Right lobe of liver (tissue), 6 donors: ENCODE measurements at regions not wholly inside any gene's neighbourhood (a gene's known extent, or its start where the extent isn't known, plus 50 kb on each side); places are given as distances from the start of the nearest gene placed in this dataset.
"Not testable (repeated sequence)": the region's sequence is repeated elsewhere in the genome, so short reads cannot be mapped to it uniquely, and the experiment has no call there.

Experiments used
- ATAC-seq, 4 donors: fragments of 200-7000 bp; cut with Tn5 transposase; one replicate each; pipeline ENCODE4 v1.9.1; 2020; ENCODE audit warnings: mild to moderate bottlenecking in 4 of 4, moderate library complexity in 4 of 4
- DNase-seq, 3 donors: peaks; one replicate each; pipeline ENCODE4 v3.0.0-alpha.2; 2020
- H3K27ac ChIP-seq, 3 donors: fragments of 200-600 bp; one replicate each; pipeline ENCODE4 v1.8.0; 2022
- H3K27me3 ChIP-seq, 2 donors: fragments of 200-600 bp; one replicate each; pipeline ENCODE4 v1.8.0; 2022
- H3K36me3 ChIP-seq, 4 donors: fragments of 200-600 bp; sonication (generic) in 1 of 4; one replicate each; pipeline versions ENCODE4 v1.5.1 to v1.8.0; 2017 to 2022; ENCODE audit warnings: control low read depth in 1 of 4
- H3K4me1 ChIP-seq, 4 donors: fragments of 200-600 bp; sonication (generic) in 1 of 4; one replicate each; pipeline versions ENCODE4 v1.5.1 to v1.8.0; 2017 to 2022; ENCODE audit warnings: control low read depth in 1 of 4
- H3K4me3 ChIP-seq, 3 donors: fragments of 200-600 bp; one replicate each; pipeline ENCODE4 v1.8.0; 2022
- H3K9me3 ChIP-seq, 4 donors: fragments of 200-600 bp; sonication (generic) in 1 of 4; one replicate each; pipeline versions ENCODE4 v1.5.1 to v1.8.0; 2017 to 2022; ENCODE audit warnings: control low read depth in 1 of 4
- POLR2A ChIP-seq: fragments of 450-650 bp; IDR thresholded peaks from one replicate; pipeline ENCODE4 v1.6.1; 2017; ENCODE audit warnings: antibody characterized with exemption, mild to moderate bottlenecking
- WGBS: methylation state at CpG from one replicate; pipeline ENCODE4 v1.1.6; 2018; ENCODE audit warnings: low coverage, low lambda C conversion rate; ENCODE audit not compliant: insufficient coverage; ENCODE audit errors: missing lambda C conversion rate; 5-methylcytosine and 5-hydroxymethylcytosine counted together
- intact Hi-C, 2 donors: fragments of 100-400 bp; cut with DNase I; formaldehyde crosslinking; loops; one replicate each; pipeline versions ENCODE4 v1.11.2 to v1.14.1; 2022
- TF ChIP-seq, protein P1 (sequence below), 4 donors: fragments of 200-600 bp in 3 of 4; fragments of 450-650 bp in 1 of 4; IDR thresholded peaks; one replicate each; pipeline versions ENCODE4 v1.5.1 to v1.8.0; 2016 to 2022; ENCODE audit warnings: antibody characterized with exemption in 4 of 4, mild to moderate bottlenecking in 2 of 4
- donor health status: DM: no; HTN: yes; CAD: no.
- donor health status: DM: no; HTN: no; CAD: no.
- donor health status: DM: no; HTN: no; CAD: no.
- donor health status: DM: no; HTN: yes; CAD: no.
- donor health status: DM: no; HTN: yes; CAD: no.

DNA sequence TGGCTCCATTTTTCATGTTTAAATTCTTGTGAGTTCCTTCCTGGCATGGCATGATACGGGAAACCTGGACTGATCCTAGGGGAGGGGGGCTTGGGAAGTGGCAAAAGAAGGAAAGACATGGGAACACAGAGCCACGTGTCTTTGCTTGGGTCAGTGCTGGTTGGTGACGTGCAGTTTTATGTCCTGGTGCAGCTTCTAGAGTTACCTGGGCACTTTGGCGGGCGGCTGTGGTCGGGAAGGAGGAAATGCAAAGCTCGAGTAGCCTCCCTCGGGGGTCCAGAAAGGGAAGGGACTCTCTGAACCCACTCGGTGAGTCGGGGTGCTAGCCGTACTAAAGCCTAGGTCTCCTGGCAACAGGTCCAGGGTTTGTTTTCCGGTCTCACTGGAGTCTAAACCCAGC, 94.6 kb downstream of the APOB start:
- Histone ChIP-seq H3K4me1 (no peaks in the 10 kb centered on the region), H3K9me3 (no peaks in the 10 kb centered on the region), H3K27me3 (no peaks in the 10 kb centered on the region), H3K4me3 (no peak overlapping the region), H3K36me3 (no peaks in the 10 kb centered on the region), H3K27ac (no peak overlapping the region)
- ATAC-seq (no peak), DNase-seq (no peak)
- TF ChIP-seq, protein P1, sequence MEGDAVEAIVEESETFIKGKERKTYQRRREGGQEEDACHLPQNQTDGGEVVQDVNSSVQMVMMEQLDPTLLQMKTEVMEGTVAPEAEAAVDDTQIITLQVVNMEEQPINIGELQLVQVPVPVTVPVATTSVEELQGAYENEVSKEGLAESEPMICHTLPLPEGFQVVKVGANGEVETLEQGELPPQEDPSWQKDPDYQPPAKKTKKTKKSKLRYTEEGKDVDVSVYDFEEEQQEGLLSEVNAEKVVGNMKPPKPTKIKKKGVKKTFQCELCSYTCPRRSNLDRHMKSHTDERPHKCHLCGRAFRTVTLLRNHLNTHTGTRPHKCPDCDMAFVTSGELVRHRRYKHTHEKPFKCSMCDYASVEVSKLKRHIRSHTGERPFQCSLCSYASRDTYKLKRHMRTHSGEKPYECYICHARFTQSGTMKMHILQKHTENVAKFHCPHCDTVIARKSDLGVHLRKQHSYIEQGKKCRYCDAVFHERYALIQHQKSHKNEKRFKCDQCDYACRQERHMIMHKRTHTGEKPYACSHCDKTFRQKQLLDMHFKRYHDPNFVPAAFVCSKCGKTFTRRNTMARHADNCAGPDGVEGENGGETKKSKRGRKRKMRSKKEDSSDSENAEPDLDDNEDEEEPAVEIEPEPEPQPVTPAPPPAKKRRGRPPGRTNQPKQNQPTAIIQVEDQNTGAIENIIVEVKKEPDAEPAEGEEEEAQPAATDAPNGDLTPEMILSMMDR (IDR thresholded peaks at IDR 0.05), result no peak
- no peak for TF ChIP-seq POLR2A
- 69% methylated on average over 9 of the region's 12 CpGs for WGBS
- intact Hi-C loops, result no loop called here

DNA sequence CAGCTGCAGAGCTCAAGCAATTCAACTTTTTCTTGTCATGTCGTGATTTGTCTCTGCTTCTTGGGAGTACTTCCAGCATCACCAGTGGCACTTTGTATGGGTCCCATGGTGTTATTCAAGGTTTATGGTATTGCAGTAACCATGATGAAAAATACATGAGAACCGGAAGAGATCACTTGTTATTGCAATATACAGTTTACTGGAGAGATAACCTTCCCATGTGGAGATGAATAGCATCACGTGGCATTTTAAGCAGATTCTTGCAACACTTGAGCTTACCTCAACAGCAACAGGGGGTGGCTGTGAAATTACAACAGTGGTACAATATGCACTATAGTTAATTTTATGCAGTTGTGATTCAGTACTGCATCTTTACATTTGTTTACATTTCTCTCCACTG, 97.4 kb downstream of the APOB start:
- Histone ChIP-seq H3K4me1 (no peaks in the 10 kb centered on the region), H3K36me3 (no peaks in the 10 kb centered on the region), H3K4me3 (no peak overlapping the region), H3K27me3 (no peaks in the 10 kb centered on the region), H3K27ac (no peak overlapping the region), H3K9me3 (no peaks in the 10 kb centered on the region)
- ATAC-seq (no peak), DNase-seq (no peak)
- TF ChIP-seq, protein P1 (IDR thresholded peaks at IDR 0.05), result no peak
- TF ChIP-seq POLR2A, result no peak
- intact Hi-C loops, result no loop called here
- 55% methylated on average over 3 of the region's 3 CpGs for WGBS

GRCh38 chr2:20943721-20944120, 100.2 kb downstream of the APOB start:
- H3K27me3 ChIP-seq, H3K4me3 ChIP-seq, H3K36me3 ChIP-seq, DNase-seq, H3K27ac ChIP-seq, ATAC-seq, intact Hi-C loops, H3K4me1 ChIP-seq, H3K9me3 ChIP-seq: not testable (repeated sequence)
- WGBS, result 69% methylated on average over 2 of the region's 6 CpGs

- TF ChIP-seq, protein P1 (IDR thresholded peaks at IDR 0.05), result no peak
- no peak for TF ChIP-seq POLR2A
- ATAC-seq (no peak), DNase-seq (no peak)
- Histone ChIP-seq H3K27ac (no peak overlapping the region), H3K36me3 (no peaks in the 10 kb centered on the region), H3K4me3 (no peak overlapping the region), H3K27me3 (no peaks in the 10 kb centered on the region), H3K4me1 (no peaks in the 10 kb centered on the region), H3K9me3 (no peaks in the 10 kb centered on the region)
- intact Hi-C loops, result no loop called here
- WGBS, result 58% methylated on average over 4 of the region's 5 CpGs
These were observed 101.2 kb downstream of the APOB start for GRCh38 chr2:20942646-20943125.

DNA sequence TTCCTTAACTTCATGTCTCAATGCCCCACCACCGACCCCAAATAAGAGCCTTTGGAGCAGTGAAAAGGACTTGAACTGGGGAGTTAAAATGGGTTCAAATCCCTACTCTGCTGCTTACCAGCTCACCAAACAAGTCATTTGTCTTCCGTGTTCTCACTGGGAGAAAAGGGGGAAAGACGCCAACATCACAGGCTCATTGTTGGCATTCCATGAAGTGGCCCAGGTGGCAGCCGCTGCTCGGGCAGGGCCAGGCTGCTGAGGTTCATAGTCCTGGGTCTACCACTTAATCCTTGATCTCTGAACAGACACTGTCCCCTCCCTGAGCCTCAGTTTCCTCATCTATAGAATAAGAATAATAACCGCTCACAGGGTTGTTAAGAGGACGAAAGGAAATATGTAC, 103.0 kb downstream of the APOB start:
- Histone ChIP-seq H3K27me3 (no peaks in the 10 kb centered on the region), H3K4me1 (no peaks in the 10 kb centered on the region), H3K4me3 (no peak overlapping the region), H3K36me3 (no peaks in the 10 kb centered on the region), H3K27ac (no peak overlapping the region), H3K9me3 (no peaks in the 10 kb centered on the region)
- ATAC-seq (no peak), DNase-seq (no peak)
- intact Hi-C loops, result no loop called here
- 91% methylated on average over 7 of the region's 7 CpGs for WGBS
- TF ChIP-seq, protein P1 (IDR thresholded peaks at IDR 0.05), result no peak
- no peak for TF ChIP-seq POLR2A
